ENCODE measurements at regions not wholly inside any gene's neighbourhood (a gene's known extent, or its start where the extent isn't known, plus 50 kb on each side); places are given as distances from the start of the nearest gene placed in this dataset.
"Not testable (repeated sequence)": the region's sequence is repeated elsewhere in the genome, so short reads cannot be mapped to it uniquely, and the experiment has no call there.

DNA sequence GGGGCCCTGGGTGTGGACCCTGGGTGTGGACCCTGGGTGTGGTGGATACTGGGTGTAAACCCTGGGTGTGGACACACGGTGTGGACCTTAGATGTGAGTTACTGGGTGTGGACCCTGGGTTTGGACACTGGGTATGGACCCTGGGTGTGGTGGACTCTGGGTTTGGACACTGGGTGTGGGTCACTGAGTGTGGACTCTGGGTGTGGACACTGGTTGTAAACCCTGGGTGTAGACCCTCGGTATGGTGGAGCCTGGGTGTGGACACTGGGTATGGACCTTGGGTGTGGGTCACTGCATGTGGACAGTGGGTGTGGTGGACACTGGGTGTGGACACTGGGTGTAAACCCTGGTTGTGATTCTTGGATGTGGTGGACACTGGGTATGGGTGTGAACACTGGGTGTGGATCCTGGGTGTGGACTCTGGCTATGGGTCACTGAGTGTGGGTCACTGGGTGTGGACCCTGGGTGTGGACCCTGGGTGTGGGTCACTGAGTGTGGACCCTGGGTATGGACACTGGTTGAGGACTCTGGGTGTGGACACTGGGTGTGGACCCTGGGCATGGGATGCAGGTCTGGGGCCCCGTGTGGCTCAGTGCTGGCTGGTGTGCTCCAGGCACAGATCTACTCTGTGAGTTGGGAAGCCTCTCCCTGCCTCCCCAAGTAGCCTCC lies 356.2 kb downstream of the GLRX3 start:
- DNase-seq, result no peak

DNA sequence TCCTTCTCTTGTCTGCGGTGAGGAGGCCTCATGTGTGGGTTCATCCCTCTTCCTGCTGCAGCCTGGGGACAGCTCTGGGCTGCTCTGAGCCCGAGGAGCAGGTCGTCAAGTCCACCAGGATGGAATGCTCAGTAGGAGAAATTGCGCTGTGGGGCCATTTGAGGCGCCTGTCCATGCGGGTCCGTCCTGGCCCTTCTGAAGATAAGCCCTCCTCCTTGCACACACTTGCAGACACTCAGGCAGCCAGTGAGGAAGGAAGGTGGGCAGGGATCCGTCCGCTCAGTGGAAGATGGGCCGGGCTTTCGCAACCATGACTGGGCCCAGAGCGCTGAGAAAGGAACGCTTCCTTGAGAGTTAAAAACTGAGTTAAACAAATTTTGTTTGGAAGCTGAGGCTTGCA lies 356.8 kb downstream of the GLRX3 start:
- no peak for DNase-seq

DNA sequence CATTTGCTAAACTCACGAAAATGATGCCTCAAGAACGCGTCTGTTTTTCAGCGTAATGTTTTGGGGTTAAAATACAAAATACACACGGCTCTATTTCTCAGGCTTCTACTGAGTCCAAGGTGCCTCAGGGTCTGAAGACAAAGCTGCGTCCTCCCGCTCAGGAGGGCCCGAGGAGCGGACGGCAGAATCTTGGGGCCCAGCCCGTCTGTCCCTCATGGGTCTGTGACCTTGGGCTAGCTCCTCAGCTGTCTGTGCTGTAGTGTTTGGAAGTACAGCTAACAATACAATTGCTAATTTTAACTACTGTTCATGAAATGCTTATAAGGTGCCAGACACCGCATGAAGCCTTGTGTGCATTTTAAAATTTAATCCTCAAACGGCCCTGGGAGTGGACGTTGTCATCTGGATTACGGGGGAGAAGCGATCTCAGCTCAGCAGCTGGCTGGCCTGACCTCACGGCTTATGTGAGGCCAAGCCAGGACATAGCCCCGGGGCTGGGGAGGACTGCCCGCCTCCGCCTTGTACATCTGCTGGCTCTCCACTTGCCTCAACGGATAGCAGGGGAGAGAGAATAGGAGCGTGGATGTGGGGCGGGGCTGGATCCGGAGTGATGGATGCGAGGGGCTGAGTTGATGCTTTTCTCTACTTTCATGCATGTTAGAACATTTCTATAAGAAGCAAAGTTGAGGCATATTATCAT lies 357.4 kb downstream of the GLRX3 start:
- DNase-seq, result no peak

DNA sequence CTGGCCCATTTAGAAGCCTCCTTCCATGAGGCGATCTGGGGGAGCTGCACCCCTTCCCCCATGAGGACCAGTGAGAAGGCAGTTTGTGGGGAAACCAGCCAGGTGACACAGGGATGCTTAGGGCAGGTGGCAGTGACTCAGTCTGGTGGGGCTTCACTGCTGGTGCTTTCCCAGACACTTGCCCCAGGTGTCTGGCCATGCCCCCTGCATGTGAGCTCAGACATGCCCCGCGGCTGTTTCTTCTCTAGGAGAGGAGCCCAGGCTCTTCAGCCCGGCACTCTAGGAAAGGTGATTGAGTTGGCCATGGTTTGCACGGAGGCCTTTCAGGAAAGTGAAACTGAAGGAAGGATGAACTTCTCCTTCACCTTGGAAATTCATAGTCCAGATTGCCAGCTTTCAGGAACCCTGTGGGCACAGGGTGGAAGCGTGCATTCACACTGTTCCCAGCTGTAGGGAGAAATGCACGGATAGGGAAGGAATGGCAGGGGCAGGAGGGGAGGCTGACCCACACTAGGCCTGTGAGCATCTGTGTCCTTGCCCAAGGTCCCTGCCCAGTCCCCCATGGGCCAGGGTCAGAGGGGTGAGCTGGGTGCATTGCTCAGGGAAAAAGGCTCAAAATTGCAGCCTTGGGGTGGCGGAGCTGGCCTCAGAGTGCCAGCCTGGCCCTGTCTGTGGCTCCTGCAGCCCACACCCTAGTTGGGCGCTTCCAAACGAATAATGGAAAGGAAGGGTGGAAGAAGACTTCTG lies 359.1 kb downstream of the GLRX3 start:
- DNase-seq, result no peak

DNA sequence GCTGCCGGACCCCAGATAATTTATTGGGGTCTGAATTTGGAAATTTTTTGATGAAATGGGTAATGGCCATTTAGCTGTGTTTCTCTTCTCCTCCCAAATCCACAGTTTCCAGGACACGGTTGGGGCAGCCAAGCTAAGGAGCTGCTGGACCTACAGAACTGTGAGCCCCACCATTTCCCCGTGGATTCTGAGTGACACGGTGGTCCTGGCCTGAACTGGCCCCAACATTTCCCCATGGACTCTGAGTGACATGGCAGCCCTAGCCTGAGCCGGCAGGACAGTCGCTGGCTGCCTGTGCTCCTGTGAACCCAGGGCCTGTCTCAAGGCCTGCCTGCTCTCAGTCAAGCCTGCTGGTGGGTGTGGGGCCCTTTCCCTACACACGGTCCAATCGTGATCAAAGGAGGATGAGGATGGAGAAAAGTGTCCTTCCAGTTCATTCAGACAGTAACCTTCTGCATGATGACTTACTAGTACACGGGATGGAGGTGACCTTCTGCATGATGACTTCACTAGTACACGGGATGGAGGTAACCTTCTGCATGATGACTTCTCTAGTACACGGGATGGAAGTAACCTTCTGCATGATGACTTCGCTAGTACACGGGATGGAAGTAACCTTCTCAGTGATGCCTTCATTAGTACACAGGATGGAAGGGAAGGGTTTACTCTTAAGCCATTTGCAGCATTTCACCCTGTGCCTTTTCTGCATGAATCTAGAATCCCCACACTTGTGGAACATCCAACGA lies 359.9 kb downstream of the GLRX3 start:
- DNase-seq, result no peak

DNA sequence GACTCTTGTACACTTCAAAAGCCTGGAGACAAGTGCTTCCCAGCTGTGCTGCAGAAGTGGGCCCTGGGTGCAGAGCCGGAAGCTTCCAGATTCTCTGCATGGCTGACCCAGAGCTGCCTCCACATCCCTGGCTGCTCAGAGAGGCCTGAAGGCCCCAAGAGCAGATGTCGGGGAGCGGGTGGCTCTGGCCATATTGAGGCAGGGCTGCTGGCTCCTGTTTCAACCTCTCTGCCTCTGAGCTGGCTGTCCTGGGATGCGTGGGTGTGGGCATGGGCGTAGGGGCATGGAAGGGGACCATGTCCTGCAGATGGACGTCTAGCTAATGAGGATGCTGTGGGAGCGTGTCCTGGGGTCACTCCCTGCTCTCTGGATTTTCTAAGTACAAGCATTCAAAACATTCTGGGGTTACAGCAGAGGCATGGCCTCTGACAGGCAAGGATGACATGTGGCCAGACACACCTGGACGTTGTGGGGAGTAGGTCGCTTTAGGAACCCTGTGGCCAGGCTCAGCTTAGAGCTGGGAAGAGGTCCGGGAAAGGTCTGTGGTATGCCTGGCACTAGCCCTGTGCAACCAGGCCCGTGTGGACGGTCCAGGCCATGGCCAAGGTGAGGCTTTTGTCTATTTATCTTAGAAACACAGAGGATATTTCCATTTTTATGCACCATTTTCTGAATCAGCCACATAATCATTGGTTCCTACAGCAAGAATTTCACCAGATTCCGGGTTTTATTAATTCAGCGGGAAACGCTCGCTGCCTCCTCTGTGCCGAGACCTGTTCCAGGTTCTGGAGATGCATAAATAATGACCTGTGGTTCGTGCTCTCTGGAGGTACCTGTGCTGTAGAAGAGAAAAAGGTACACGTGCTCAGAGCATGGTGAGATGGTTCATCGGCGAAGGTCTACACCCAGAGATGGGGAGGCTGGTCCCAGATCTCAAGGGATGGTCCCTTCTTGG lies 361.1 kb downstream of the GLRX3 start:
- DNase-seq, result no peak

DNA sequence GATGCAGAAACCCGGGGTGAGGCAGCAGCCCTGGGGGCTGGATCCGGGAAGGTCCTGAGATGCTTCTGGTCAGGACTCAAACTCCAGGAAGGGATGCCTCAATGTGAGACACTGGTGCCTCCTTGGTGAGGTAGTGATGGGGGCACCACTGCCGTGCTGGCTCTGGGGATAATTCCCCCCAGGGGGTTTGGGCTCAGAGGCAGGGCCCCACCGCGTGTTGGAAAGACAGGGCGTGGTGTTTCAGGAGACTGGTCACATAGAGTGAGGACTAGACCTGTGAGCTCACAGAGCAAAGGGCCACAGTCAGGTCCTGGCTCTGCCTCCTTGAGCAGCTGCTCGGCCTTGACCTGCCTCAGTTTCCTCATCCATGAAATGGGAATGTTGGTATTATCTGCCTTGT lies 361.9 kb downstream of the GLRX3 start:
- no peak for DNase-seq

DNA sequence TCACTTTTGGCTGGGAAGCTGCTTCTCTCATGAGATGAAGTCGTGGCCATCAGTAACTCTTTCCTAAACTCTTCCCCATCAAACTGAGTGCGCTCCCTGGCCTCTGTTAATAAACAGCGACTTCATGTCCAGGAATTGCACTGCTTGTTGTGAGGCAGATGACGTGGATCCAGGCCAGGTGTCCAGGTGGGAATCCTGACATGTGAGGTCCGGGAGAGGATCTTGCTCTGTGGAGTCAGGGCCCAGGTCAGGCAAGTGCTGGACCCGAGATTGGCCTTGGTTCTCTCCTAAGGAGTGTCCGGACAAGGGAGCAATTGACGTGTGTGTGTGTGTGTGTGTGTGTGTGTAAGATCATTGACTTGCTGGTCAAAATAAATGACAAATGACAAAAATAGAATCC lies 362.7 kb downstream of the GLRX3 start:
- DNase-seq, result no peak

DNA sequence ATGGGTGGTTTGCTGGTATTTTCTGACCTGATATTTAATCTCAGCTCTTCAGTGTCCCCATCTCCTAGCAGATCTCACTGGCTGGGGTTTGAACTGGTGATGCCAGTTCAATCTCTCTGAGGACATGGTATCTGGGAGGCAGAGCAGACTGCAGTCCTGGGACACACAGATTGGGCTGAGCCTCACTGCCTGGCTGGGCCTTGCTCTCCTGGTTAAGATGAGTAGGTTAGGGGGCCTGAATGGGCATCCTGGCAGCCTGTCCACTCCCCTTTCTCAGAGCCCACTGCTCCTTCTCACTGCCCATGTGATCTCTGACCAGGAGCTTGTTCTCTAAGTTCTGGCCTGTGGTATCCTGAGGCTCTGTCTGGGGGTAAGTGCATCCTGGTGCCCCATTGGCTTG lies 363.4 kb downstream of the GLRX3 start:
- no peak for DNase-seq

DNA sequence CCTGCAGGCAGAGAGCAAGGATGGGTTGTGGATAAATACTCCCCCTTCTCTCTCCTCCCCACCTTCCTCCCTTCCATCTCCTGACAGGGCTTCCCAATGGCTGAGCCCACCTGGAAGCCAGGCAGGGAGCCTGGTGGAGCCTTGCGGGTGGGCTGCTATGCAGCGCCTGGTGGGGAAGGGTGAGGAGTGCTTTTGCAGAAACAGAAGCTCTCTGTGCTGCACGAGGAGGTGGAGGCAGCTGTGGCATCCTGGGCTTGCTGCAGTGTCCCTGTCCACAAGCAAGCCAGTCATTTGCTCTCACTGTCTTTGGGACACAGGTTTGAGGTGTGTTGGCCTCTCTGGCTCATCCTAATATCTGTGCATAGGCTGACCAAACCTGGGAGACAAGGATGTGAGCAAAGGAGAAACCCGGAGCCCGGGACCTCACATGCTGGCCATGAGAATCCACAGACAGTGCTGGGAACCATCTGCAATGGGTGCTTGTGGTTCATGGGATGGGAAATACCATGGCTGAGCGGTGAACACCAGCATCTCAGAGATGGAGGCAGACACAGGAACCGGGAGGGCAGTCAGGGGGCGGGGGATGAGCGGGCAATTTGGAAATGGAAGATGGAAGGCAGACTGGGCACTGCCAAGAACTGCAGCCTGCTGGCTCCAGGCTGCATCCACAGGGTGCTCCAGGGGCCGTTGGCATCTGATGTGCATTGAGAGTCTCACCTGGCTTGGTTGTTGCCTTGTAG lies 364.2 kb downstream of the GLRX3 start:
- DNase-seq, result no peak

DNA sequence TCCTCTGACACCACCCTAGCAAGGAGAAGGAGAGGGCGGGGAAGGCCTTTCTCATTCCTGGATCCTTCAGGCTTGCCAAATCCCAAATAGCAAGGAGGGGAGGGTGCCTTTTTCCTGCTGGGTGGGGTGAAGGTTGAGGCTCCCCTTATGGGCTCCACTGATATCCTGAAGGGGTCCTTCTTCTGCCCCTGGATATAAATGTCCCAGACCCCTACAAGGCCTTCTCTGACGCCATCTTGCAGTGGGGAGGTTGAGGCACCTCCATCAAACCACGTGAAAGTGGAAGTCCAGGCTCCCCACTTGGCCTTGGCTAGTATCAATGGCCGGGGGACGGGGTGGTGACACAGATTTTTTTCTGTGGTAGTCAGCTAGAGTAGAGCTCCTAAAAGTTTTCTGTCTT lies 371.3 kb downstream of the GLRX3 start:
- DNase-seq, result no peak

DNA sequence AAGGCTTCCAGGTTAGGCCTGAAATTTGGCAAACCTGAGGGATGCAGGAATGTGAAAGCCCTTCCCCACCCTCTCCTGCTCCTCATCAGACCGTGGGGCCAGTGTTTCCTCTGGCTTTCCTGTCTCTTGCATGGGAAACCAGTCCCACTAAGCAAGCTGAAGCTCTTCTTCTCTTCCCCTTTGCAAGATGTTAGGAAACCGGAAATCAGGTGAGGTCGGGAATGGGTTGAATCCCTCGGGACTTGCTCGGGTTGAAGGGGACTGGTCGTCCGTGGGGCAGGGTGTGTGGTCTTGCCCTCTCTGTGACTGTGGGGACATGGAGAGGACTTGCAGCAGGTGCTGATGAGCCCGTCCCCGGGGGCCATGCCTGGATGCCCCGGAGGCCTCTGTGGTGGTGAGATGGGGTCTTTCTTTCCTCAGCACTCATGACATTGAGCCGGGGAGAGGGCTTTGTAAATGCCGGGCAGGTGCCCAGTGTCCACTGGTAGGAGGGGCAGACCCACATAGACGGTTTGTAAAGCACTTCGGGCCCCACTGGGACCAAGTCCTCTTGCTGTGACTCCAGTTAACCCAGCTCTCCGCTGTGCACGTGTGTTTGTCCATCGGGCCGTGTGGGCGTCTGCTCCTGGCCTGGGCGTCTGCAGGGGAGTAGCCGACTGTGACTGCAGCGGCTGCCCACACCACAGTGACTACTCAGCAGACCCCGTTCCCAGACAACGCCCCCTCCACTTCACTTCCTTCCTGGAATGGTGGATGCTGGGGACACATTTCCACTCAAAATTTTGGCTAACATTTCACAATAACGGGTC lies 373.9 kb downstream of the GLRX3 start:
- DNase-seq, result no peak

DNA sequence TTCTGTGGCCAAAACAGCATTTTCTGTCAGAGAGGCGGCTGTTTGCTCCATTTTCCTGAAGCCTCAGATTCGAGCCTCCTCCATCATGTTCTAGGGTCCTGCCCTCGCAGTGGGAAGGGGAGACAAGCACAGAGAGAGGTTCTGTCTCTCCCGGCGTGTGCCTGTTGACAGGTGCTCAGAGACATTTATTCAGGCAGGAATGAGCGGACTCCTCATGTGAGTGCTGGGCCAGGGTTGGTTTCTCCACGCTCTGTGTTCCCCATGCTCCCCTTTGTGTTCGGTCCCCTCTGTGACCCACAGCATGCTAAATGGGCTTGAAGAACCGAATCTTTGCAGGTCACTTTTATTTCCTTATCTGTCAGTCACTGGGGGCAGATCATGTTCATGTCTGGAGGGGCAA lies 374.6 kb downstream of the GLRX3 start:
- DNase-seq, result no peak

DNA sequence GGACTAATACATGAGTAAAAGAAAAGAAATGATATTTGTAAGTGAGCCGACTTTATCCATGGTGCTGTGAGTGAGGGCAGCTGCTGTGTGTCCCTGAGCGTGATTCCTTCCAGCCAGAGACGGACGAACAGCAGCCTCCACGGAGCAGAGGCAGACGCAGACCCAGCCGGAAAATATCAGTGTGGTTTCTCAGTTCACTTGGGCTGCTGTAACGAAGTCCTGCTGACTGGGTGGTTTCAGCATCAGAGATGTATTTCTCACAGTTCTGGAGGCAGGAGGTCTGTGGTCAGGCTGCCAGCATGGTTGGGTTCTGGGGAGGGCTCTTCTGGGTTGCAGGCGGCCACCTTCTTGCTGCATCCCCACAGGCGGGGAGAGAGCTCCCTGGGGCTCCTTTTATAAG lies 375.6 kb downstream of the GLRX3 start:
- DNase-seq, result no peak

DNA sequence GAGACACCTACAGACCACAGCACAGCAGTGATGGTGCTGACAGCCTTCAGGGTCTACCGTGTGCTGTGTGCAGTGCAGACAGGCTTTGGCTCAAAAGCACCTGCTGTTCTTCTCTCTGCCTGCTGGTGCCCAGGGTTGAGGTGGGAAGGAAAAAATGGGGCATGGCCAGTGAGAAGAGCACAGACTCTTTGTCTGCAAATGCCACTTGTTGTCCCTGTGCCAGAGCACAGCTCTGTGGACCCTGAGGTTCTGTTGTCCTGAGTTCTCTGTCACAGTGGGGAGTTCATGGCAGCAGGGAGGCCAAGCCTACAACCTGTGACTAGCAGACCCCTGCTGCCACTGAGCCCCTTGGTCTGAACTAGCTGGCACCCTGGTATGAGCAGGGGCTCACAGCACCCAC lies 376.7 kb downstream of the GLRX3 start:
- DNase-seq, result no peak

DNA sequence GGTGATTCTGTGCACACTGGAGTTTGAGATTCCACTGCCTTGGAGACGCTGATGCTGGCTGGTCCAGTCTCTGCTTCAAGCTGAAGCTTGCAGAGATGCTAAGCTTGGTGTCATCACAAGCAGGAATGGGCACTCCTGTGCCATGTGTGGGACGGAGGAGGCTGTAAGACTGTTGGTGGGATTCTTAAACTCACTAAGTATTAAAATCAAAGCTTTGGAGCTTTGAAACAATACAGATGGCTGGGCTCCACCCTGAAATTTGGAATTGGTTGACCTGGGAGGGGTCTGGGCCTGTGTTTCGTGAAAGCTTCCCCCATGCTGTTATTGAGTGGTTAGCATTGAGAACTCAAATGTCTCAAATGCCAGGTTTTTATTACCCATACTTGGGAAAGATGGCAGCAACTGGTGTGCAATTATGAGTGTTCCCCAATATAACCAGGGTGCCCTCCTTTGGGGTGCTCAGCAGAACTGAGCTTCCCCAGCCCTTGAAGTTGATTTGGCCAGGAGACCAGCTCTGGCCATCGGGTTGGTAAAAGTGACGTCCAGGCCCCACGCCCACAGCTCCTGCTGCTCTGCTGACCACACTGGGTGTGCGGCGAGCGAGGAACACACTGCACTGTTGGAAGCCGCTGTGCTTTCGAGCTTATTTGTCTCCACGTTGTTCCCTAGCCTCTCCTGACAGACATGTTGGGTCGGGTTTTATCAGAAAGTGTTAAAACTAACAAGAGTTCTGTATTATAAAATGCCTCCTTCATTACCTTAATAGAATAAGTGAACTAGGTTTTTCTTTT lies 377.7 kb downstream of the GLRX3 start:
- DNase-seq, result no peak

DNA sequence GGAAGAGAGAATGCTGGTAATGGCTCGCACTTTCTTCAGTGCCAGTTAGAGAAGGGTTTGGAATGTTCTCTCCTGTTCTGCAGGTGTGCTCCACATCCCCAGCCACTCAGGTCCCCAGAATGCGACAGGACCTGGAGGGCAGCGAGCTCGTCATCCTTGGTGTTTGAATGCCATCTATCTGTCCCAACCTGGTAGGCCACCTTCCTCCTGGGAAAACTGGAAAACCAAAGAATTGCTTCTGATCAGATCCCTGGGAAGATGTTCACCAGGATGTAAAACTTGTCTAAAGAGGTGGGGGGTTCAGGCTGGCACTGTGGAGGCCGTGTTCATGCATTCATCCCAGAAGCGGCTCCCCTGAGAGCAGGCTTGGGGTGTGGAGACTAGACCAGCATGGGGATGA lies 379.5 kb downstream of the GLRX3 start:
- DNase-seq, result no peak

DNA sequence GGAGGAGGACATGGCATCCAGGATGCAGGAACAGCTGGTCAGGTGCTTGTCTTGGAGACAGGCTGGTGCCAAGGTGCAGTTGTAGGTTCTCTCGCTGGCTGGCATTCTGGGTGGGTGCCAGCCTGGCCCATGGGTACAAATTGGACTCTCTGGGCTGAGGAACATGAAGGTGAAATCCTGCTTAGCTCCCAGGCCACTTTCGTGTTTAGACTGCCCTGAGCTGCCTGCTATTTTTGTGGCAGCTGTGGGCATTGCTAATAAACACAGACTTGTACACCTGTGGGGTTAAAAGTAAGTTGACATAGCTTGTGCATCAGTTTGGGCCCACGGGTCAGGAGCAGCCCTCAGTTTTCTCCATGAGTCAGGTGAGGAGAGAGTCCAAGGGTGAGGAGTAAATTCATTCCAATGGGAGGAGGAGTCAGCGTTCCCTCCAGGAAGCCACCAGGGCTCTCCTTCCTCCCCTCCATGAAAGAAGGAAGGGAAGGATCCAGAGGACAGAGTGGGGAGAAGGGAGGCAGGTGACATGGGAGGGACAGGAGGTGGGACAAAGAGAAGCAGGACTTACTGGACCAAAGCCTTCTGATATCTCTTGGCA lies 380.0 kb downstream of the GLRX3 start:
- no peak for DNase-seq

DNA sequence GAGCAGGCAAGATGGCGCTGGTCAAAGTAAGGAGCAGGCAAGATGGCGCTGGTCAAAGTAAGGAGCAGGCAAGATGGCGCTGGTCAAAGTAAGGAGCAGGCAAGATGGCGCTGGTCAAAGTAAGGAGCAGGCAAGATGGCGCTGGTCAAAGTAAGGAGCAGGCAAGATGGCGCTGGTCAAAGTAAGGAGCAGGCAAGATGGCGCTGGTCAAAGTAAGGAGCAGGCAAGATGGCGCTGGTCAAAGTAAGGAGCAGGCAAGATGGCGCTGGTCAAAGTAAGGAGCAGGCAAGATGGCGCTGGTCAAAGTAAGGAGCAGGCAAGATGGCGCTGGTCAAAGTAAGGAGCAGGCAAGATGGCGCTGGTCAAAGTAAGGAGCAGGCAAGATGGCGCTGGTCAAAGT lies 382.7 kb downstream of the GLRX3 start:
- DNase-seq, result not testable (repeated sequence)
